SU-DHL-6 (cell line): ENCODE measurements at regions not wholly inside any gene's neighbourhood (a gene's known extent, or its start where the extent isn't known, plus 50 kb on each side); places are given as distances from the start of the nearest gene placed in this dataset.

Experiments
- EZH2phosphoT487 ChIP-seq: fragments of 200-600 bp; sonication (generic), shearing (Covaris generic); conservative IDR thresholded peaks from 2 replicates; pipeline ENCODE4 v1.6.1; 2018; ENCODE audit warnings: mild to moderate bottlenecking, antibody characterized with exemption, low read length, moderate library complexity, mixed read lengths
- TF ChIP-seq, protein P1 (sequence below): fragments of 200-600 bp; sonication (generic); IDR thresholded peaks from one replicate; pipeline ENCODE4 v1.5.1; 2017; ENCODE audit warnings: antibody characterized with exemption, mild to moderate bottlenecking, low read length, moderate library complexity; ENCODE audit not compliant: insufficient read depth, poor library complexity, severe bottlenecking

DNA sequence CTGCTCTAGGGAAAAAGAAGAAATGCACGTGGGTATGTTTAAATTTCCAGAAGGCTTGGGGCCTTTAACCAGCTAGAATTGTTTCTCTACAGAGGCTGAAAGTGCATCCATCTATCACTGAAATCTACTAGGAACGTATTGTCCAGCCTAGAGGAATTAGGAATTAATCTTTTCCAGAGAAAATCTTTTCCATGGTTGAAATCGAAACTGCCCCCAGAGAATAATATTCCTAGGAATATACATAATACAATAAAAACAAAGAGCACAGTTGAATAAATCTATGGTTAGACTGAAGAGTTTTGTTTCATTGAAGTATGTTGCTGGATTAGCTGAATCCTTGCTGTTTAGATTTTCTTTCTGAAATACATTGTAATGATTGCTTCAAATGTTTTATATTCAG, 378.5 kb downstream of the PLK2 start:
- TF ChIP-seq, protein P1, sequence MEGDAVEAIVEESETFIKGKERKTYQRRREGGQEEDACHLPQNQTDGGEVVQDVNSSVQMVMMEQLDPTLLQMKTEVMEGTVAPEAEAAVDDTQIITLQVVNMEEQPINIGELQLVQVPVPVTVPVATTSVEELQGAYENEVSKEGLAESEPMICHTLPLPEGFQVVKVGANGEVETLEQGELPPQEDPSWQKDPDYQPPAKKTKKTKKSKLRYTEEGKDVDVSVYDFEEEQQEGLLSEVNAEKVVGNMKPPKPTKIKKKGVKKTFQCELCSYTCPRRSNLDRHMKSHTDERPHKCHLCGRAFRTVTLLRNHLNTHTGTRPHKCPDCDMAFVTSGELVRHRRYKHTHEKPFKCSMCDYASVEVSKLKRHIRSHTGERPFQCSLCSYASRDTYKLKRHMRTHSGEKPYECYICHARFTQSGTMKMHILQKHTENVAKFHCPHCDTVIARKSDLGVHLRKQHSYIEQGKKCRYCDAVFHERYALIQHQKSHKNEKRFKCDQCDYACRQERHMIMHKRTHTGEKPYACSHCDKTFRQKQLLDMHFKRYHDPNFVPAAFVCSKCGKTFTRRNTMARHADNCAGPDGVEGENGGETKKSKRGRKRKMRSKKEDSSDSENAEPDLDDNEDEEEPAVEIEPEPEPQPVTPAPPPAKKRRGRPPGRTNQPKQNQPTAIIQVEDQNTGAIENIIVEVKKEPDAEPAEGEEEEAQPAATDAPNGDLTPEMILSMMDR: no peak
- TF ChIP-seq EZH2phosphoT487: no peak
